Stimulated activated effector memory CD8-positive, alpha-beta T cell treated with anti-CD3 and anti-CD28 coated beads, Interleukin-12 subunit alpha, Interleukin-12 subunit beta, amount 100 ng/mL, for 72 hours (primary cell): ENCODE measurements at regions not wholly inside any gene's neighbourhood (a gene's known extent, or its start where the extent isn't known, plus 50 kb on each side); places are given as distances from the start of the nearest gene placed in this dataset.
"Not testable (repeated sequence)": the region's sequence is repeated elsewhere in the genome, so short reads cannot be mapped to it uniquely, and the experiment has no call there.

Source experiments
- ATAC-seq: fragments of 150-1000 bp; cut with Tn5 transposase; 2 replicates; pipeline ENCODE4 v1.10.0; 2021
- DNase-seq, 2 donors: peaks; one replicate each; pipeline ENCODE4 v3.0.0; 2021 to 2022; ENCODE audit warnings: low spot score in 2 of 2
- H3K27ac Mint-ChIP-seq: one replicate; pipeline ENCODE4 v1.8.0; 2022; ENCODE audit warnings: mild to moderate bottlenecking, mixed read lengths
- H3K36me3 Mint-ChIP-seq: one replicate; pipeline ENCODE4 v1.8.0; 2022; ENCODE audit warnings: mild to moderate bottlenecking, mixed read lengths
- H3K4me1 Mint-ChIP-seq: one replicate; pipeline ENCODE4 v1.8.0; 2022; ENCODE audit warnings: mixed read lengths
- H3K4me3 Mint-ChIP-seq: one replicate; pipeline ENCODE4 v1.8.0; 2022; ENCODE audit warnings: mild to moderate bottlenecking, mixed read lengths
- H3K9me3 Mint-ChIP-seq: one replicate; pipeline ENCODE4 v1.8.0; 2022; ENCODE audit warnings: mixed read lengths

GRCh38 chr6:74357321-74357720, 661.3 kb downstream of the CD109 start:
- no peak overlapping the region for H3K4me3 Mint-ChIP-seq
- DNase-seq: no peak

GRCh38 chr6:74356391-74356790, 660.4 kb downstream of the CD109 start:
- no peaks in the 10 kb centered on the region for H3K9me3 Mint-ChIP-seq
- no peak overlapping the region for H3K4me3 Mint-ChIP-seq
- no peaks in the 10 kb centered on the region for H3K36me3 Mint-ChIP-seq
- DNase-seq: no peak
- no peaks in the 10 kb centered on the region for H3K4me1 Mint-ChIP-seq
- no peak for ATAC-seq
- no peak overlapping the region for H3K27ac Mint-ChIP-seq

More at GRCh38 chr6:74357321-74357720, 661.3 kb downstream of the CD109 start:
- Mint-ChIP-seq H3K27ac (no peak overlapping the region), H3K9me3 (no peaks in the 10 kb centered on the region), H3K4me1 (no peaks in the 10 kb centered on the region), H3K36me3 (no peaks in the 10 kb centered on the region)
- no peak for ATAC-seq

DNA sequence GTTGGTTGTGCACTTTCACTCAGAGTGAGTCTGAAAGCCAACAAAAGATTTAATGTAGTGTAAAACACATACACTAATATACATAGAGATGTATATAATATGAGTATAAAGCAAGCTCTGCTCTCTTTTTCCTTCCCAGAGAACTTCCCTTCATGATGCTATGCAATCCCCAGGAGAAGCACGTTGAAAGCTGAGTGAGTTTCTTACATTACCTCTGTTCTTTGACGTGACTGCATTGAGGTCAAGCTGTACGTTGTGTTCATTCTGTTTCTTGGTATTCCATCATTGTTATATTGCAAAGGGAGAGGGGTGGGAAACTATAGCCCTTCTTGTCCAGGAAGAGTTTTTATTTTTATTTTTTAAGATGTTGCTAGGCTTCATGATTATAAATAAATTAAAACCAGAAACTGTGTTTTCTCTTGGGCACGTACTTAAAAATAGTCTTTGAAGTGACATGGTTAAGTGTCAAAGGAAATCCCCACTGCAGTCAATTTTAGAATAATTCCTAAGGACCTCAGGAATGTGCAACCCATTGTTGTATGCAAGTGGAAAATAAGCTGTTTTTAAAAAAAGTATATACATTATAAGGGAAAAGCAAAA, 651.0 kb downstream of the CD109 start:
- H3K27ac Mint-ChIP-seq: no peak overlapping the region
- H3K4me3 Mint-ChIP-seq: no peak overlapping the region
- no peak for ATAC-seq
- DNase-seq: no peak
- no peaks in the 10 kb centered on the region for H3K4me1 Mint-ChIP-seq
- no peaks in the 10 kb centered on the region for H3K36me3 Mint-ChIP-seq
- H3K9me3 Mint-ChIP-seq: peaks cover 5% of the 10 kb centered on the region

DNA sequence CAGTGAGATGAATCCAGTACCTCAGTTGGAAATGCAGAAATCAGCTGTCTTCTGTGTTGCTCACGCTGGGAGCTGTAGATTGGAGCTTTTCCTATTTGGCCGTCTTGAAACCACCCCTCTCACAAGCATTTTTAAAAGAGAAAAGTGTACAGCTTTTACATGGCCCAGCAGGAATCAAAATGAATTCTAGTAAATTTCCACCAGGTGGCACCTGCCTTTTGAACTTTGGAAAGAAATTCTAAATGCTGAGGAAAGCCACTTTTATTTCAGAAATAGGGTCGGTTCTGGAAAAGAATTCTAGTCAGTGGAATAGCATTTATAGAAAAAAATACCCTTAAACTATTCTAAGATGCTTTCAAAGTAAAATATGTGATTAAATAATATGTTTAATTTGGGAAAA, 647.8 kb downstream of the CD109 start:
- peaks cover 10% of the 10 kb centered on the region for H3K9me3 Mint-ChIP-seq
- DNase-seq (no peak), ATAC-seq (no peak)
- no peaks in the 10 kb centered on the region for H3K4me1 Mint-ChIP-seq
- no peak overlapping the region for H3K4me3 Mint-ChIP-seq
- no peak overlapping the region for H3K27ac Mint-ChIP-seq
- H3K36me3 Mint-ChIP-seq: no peaks in the 10 kb centered on the region

DNA sequence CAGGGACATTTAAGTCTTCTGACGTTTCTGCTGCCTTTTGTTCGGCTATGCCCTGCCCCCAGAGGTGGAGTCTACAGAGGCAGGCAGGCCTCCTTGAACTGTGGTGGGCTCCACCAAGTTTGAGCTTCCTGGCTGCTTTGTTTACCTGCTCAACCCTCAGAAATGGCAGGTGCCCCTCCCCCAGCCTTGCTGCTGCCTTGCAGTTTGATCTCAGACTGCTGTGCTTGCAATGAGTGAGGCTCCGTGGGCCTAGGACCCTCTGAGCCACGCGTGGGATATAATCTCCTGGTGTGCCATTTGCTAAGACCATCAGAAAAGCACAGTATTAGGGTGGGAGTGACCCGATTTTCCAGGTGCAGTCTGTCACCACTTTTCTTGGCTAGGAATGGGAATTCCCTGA, 647.3 kb downstream of the CD109 start:
- H3K27ac Mint-ChIP-seq, ATAC-seq, H3K4me3 Mint-ChIP-seq, H3K4me1 Mint-ChIP-seq, DNase-seq, H3K36me3 Mint-ChIP-seq, H3K9me3 Mint-ChIP-seq: not testable (repeated sequence)

- Mint-ChIP-seq H3K36me3 (no peaks in the 10 kb centered on the region), H3K4me1 (no peaks in the 10 kb centered on the region), H3K9me3 (peaks cover 14% of the 10 kb centered on the region), H3K27ac (no peak overlapping the region), H3K4me3 (no peak overlapping the region)
- DNase-seq (no peak), ATAC-seq (no peak)
Observed at GRCh38 chr6:74334722-74335121, 638.7 kb downstream of the CD109 start.

- Mint-ChIP-seq H3K4me3 (no peak overlapping the region), H3K27ac (no peak overlapping the region), H3K4me1 (no peaks in the 10 kb centered on the region), H3K36me3 (no peaks in the 10 kb centered on the region), H3K9me3 (peaks cover 17% of the 10 kb centered on the region)
- no peak for ATAC-seq
- DNase-seq: no peak
Observed at GRCh38 chr6:74333406-74333805, 637.4 kb downstream of the CD109 start.

GRCh38 chr6:74320715-74321114, 624.7 kb downstream of the CD109 start:
- Mint-ChIP-seq H3K9me3 (peaks cover 7% of the 10 kb centered on the region), H3K36me3 (no peaks in the 10 kb centered on the region), H3K4me1 (no peaks in the 10 kb centered on the region), H3K27ac (no peak overlapping the region), H3K4me3 (no peak overlapping the region)
- ATAC-seq: no peak
- DNase-seq: no peak

- H3K36me3 Mint-ChIP-seq: no peaks in the 10 kb centered on the region
- no peaks in the 10 kb centered on the region for H3K4me1 Mint-ChIP-seq
- peaks cover 7% of the 10 kb centered on the region for H3K9me3 Mint-ChIP-seq
- ATAC-seq: no peak
- H3K4me3 Mint-ChIP-seq: no peak overlapping the region
- H3K27ac Mint-ChIP-seq: no peak overlapping the region
- DNase-seq: no peak
Observed at GRCh38 chr6:74320074-74320473, 624.1 kb downstream of the CD109 start.

GRCh38 chr6:74319292-74319691, 623.3 kb downstream of the CD109 start:
- H3K36me3 Mint-ChIP-seq: no peaks in the 10 kb centered on the region
- no peak overlapping the region for H3K27ac Mint-ChIP-seq
- ATAC-seq (no peak), DNase-seq (no peak)
- peaks cover 11% of the 10 kb centered on the region for H3K9me3 Mint-ChIP-seq
- H3K4me1 Mint-ChIP-seq: no peaks in the 10 kb centered on the region
- no peak overlapping the region for H3K4me3 Mint-ChIP-seq

GRCh38 chr6:74318738-74319137, 622.7 kb downstream of the CD109 start:
- no peaks in the 10 kb centered on the region for H3K4me1 Mint-ChIP-seq
- no peak overlapping the region for H3K4me3 Mint-ChIP-seq
- H3K9me3 Mint-ChIP-seq: peaks cover 11% of the 10 kb centered on the region
- H3K27ac Mint-ChIP-seq: no peak overlapping the region
- ATAC-seq: no peak
- DNase-seq: no peak
- H3K36me3 Mint-ChIP-seq: no peaks in the 10 kb centered on the region

- ATAC-seq (no peak), DNase-seq (no peak)
- peaks cover 14% of the 10 kb centered on the region for H3K9me3 Mint-ChIP-seq
Observed at GRCh38 chr6:74312081-74312480, 616.1 kb downstream of the CD109 start.

DNA sequence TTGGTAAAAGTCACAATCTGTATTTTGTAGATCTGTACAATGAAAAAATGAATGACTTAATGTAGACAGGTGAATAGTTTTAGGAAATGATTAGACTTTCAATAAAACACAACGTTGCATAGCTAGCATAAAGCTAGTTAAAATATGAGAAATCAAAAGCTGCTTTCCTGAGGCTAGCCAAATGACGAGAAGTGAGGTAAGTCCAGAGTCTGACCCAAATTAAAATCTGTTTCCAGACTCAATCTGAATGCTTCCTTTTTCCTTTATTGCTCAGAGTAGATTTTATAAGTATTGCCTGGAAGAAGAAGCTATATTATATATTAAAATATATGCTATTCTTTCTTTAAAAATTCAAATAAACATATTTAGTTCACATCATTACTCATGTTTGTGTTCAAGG, 615.4 kb downstream of the CD109 start:
- Mint-ChIP-seq H3K9me3 (peaks cover 10% of the 10 kb centered on the region), H3K4me3 (no peak overlapping the region), H3K36me3 (no peaks in the 10 kb centered on the region), H3K4me1 (no peaks in the 10 kb centered on the region), H3K27ac (no peak overlapping the region)
- ATAC-seq (no peak), DNase-seq (no peak)

More at GRCh38 chr6:74312081-74312480, 616.1 kb downstream of the CD109 start:
- Mint-ChIP-seq H3K27ac (no peak overlapping the region), H3K4me1 (no peaks in the 10 kb centered on the region), H3K36me3 (no peaks in the 10 kb centered on the region), H3K4me3 (no peak overlapping the region)

- Mint-ChIP-seq H3K36me3 (no peaks in the 10 kb centered on the region), H3K9me3 (no peaks in the 10 kb centered on the region), H3K4me1 (no peaks in the 10 kb centered on the region), H3K4me3 (no peak overlapping the region), H3K27ac (no peak overlapping the region)
- DNase-seq (no peak), ATAC-seq (no peak)
Observed at GRCh38 chr6:74289884-74290283, 593.9 kb downstream of the CD109 start.

- H3K27ac Mint-ChIP-seq: no peak overlapping the region
- no peak for ATAC-seq
- no peak overlapping the region for H3K4me3 Mint-ChIP-seq
- no peaks in the 10 kb centered on the region for H3K36me3 Mint-ChIP-seq
- no peaks in the 10 kb centered on the region for H3K9me3 Mint-ChIP-seq
- H3K4me1 Mint-ChIP-seq: no peaks in the 10 kb centered on the region
- no peak for DNase-seq
Observed at GRCh38 chr6:74287932-74288331, 591.9 kb downstream of the CD109 start.

DNA sequence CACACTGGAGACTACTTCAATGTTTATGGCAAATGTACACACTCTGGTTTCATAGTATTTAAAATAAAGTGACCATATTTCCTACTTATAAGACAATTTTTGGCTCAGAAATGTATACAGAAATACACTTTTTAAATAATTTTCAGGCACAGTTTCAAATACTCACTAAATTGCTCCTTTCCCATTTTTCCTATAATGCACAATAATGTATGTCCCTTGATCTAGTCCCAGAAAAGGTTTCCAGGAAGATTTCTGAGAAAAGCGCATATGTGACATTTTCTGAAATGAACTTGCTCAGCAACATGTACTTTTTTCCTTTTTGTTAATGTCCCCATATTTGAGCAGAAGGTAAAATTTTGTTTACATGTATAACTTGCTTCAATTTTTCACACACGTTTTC, 591.4 kb downstream of the CD109 start:
- ATAC-seq: no peak

DNA sequence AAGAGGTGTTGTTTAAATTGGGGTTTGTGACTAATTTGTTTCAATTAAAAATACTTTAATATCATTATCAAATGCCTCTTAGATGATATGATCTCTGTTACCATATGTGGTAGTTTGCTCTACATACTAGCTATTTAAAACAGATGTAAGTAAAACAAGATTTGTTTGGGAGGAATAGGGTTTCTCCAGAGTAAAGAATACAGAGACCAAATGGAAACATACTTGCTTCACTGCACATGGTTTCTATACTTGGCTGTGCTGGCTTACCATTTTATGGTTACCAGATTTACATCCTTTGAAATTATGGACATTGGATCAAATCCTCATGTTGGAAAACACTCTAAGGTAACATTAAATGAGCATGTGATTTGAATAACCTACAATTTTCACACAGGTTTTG, 588.3 kb downstream of the CD109 start:
- Mint-ChIP-seq H3K4me1 (no peaks in the 10 kb centered on the region), H3K4me3 (no peak overlapping the region), H3K36me3 (no peaks in the 10 kb centered on the region), H3K9me3 (peaks cover 15% of the 10 kb centered on the region), H3K27ac (no peak overlapping the region)
- ATAC-seq (no peak), DNase-seq (no peak)

More for the DNA sequence above, 591.4 kb downstream of the CD109 start:
- Mint-ChIP-seq H3K27ac (no peak overlapping the region), H3K4me3 (no peak overlapping the region), H3K36me3 (no peaks in the 10 kb centered on the region), H3K4me1 (no peaks in the 10 kb centered on the region), H3K9me3 (peaks cover 1% of the 10 kb centered on the region)
- DNase-seq: no peak
